ENCODE measurements at regions not wholly inside any gene's neighbourhood (a gene's known extent, or its start where the extent isn't known, plus 50 kb on each side); places are given as distances from the start of the nearest gene placed in this dataset.

GRCh38 chr7:79909176-79909575 is 225.5 kb upstream of the GNAI1 start:
- POLR2A ChIA-PET: no interaction called here
- TF ChIP-seq CTCF (IDR thresholded peaks at IDR 0.05; ENCODE audit: control extremely low read depth, extremely low read depth, low read depth, missing control alignments): no peak
- DNase-seq (ENCODE audit: extremely low spot score): no peak
- CTCF ChIA-PET: no interaction called here

DNA sequence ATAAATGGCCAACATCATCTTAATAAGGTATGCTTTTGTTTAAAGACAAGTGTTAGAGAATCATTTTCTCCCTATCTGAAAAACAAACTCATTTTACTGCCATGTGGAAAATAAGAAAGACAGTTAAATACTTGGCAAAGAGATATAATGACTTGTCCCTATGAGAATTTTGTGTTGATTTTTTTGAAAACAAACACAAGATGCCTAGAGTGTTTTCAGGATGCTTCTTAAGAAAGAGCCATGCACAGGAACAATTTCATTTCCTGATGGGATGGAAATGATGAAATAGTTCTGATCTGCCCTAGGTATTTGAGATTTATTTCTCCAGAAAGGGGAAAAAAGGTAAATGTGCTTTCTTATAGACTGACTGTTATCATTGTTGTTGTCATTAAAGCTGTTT is 237.5 kb upstream of the GNAI1 start:
- ChIA-PET CTCF (no interaction called here), POLR2A (no interaction called here)
- TF ChIP-seq CTCF (IDR thresholded peaks at IDR 0.05; ENCODE audit: control extremely low read depth, extremely low read depth, low read depth, missing control alignments): no peak
- DNase-seq (ENCODE audit: extremely low spot score): no peak

DNA sequence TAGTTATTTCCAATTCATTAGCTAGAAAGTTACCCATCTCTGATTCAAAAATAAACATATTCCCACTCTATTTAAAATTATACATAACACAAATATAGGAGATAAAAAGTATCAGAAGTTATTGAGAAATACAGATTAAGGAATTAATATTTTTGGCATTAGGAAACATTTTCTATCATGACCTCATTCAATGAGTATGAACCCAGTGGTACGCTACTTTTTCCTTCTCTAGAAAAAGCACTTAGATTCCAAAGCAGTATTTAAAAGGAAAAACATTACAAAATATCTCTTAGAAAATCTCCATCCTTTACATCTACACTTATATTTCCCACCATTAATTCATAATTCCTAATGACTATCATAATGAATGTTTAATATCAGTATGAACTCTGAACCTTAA is 240.6 kb upstream of the GNAI1 start:
- ChIA-PET POLR2A (no interaction called here), CTCF (no interaction called here)
- no peak for DNase-seq (ENCODE audit: extremely low spot score)
- no peak for TF ChIP-seq CTCF (IDR thresholded peaks at IDR 0.05; ENCODE audit: control extremely low read depth, extremely low read depth, low read depth, missing control alignments)

DNA sequence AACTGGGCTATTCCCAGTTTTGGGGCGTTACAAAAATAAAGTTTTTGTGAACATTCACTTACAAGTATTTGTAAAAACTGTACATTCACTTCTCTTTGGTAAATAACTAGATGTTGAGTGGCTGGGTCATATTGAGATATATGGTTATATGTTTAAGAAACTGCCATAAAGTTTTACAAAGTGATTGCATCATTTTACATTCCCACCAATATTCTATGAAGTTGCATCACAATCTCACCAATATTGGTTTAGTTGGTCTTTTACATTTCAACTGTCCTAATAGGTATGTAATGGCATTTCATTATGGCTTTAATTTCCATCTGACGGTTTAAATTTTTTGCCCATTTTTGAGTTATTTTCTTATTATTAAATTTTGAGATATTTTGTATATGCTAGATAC is 251.7 kb upstream of the GNAI1 start:
- CTCF ChIA-PET: no interaction called here
- no peak for TF ChIP-seq CTCF (IDR thresholded peaks at IDR 0.05; ENCODE audit: control extremely low read depth, extremely low read depth, low read depth, missing control alignments)

DNA sequence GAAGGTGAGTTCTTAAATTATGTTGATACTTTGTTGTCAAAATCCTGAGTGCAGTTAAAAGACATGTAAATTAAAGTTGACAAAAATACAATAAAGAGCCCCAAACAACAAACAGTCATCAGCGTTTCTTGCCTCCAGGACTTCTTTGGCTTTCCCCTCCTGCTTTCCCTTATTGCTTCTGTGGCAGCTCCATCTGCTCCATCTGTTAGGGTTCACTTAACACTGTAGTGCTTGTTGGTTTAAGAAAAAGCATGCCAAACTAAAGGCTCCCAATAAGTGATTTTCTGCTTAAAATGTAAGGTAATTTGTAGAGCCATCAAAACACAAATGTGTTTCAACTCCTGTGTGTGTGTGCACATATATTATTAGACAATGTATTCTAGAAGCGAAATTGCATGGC is 254.3 kb upstream of the GNAI1 start:
- TF ChIP-seq CTCF (IDR thresholded peaks at IDR 0.05; ENCODE audit: control extremely low read depth, extremely low read depth, low read depth, missing control alignments): no peak
- ChIA-PET CTCF (no interaction called here), POLR2A (no interaction called here)
- no peak for DNase-seq (ENCODE audit: extremely low spot score)

More for the DNA sequence above, 251.7 kb upstream of the GNAI1 start:
- DNase-seq (ENCODE audit: extremely low spot score): no peak
- POLR2A ChIA-PET: no interaction called here

DNA sequence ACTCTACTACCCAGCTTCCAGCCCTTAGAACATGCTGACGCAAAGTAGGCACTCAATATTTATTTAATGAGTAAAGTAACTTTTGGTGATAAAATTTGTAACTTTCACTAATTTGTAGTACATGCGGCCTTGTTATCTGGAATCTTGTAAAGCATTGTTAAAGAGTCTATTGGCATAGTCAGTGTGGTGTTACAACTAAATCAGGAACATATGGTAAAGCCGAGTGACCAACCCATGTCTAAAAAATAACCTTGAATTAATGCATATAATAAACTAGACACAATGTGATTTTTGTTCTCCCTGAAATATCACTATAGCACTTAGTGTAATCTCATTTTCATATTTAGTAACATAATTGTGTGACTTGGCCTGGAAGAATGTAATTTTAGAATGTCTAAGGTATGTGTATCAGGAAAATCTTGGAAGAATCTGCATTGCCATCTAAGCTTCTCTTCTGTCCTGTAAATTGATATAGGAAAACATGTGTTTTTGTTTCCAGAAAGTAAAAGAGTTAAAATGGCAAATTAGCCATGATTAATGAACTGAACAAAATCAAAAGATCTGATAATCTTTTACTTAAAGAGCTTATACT is 256.7 kb upstream of the GNAI1 start:
- CTCF ChIA-PET: no interaction called here
- POLR2A ChIA-PET: no interaction called here
- TF ChIP-seq CTCF (IDR thresholded peaks at IDR 0.05; ENCODE audit: control extremely low read depth, extremely low read depth, low read depth, missing control alignments): no peak
- no peak for DNase-seq (ENCODE audit: extremely low spot score)

GRCh38 chr7:79876848-79877252 is 257.8 kb upstream of the GNAI1 start:
- POLR2A ChIA-PET: no interaction called here
- TF ChIP-seq CTCF (IDR thresholded peaks at IDR 0.05; ENCODE audit: control extremely low read depth, extremely low read depth, low read depth, missing control alignments): no peak
- CTCF ChIA-PET: no interaction called here
- no peak for DNase-seq (ENCODE audit: extremely low spot score)
